ENCODE measurements at regions not wholly inside any gene's neighbourhood (a gene's known extent, or its start where the extent isn't known, plus 50 kb on each side); places are given as distances from the start of the nearest gene placed in this dataset.

DNA sequence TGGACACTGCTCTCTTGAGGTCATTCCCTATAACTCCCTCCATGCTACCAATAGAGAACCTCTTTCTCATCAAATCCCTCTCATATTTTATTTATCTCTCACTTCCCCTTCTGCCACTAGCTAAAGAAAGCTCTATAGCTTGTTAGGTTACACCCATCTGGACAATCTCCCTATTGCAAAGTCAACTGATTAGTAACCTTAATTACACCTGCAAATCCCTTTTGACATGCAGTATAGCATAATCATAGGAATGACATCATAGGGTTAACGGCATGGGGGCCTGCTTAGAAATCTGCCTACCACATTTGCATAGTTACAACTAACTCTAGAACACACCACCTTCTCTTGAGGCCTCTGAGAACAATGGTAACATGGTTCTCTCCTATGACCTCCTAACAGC is 181.2 kb downstream of the EMP1 start:
- peaks cover 5% of the 10 kb centered on the region for H3K27me3 Mint-ChIP-seq
- H3K4me1 Mint-ChIP-seq (ENCODE audit: low read depth) = no peaks in the 10 kb centered on the region
- H3K9me3 Mint-ChIP-seq (ENCODE audit: low read depth) = no peaks in the 10 kb centered on the region
- H3K27ac Mint-ChIP-seq = no peak overlapping the region
- no peak overlapping the region for H3K4me3 Mint-ChIP-seq
- H3K36me3 Mint-ChIP-seq = no peaks in the 10 kb centered on the region

DNA sequence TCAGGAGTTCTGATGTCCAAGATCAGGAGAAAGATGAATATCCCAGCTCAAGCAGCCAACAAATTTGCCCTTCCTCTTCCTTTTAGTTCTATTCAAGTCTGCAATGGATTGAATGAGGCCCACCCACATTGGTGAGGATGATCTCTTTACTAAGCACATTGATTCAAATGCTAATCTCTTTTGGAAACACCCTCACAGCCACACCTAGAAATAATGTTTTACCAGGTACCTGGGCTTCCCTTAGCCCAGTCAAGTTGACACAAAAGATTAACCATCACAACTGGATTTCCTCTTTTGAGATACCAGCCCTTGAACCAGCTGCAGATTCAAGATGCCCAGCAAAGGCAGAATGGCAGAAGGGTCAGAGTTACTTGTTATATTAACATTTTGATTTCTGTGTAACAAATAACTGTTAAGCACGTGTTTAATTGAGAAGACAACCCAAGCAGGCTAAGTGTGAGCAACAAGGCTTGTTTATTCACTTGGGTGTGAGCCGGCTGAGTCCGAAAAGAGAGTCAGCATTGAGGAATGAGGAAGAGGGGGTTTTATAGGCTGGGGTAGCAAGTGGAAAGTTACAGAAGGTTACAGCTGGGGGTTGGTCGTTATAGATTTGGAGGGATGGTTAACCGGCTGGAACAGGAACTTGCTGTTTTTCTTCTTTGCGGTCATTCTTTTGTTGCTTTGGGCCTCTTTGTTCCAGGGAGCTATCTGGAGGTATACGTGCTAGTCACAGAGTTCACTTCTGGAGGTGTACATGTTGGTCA is 180.3 kb downstream of the EMP1 start:
- Mint-ChIP-seq H3K4me3 (no peak overlapping the region), H3K36me3 (no peaks in the 10 kb centered on the region), H3K9me3 (ENCODE audit: low read depth) (no peaks in the 10 kb centered on the region), H3K4me1 (ENCODE audit: low read depth) (no peaks in the 10 kb centered on the region), H3K27me3 (peaks cover 6% of the 10 kb centered on the region), H3K27ac (no peak overlapping the region)

DNA sequence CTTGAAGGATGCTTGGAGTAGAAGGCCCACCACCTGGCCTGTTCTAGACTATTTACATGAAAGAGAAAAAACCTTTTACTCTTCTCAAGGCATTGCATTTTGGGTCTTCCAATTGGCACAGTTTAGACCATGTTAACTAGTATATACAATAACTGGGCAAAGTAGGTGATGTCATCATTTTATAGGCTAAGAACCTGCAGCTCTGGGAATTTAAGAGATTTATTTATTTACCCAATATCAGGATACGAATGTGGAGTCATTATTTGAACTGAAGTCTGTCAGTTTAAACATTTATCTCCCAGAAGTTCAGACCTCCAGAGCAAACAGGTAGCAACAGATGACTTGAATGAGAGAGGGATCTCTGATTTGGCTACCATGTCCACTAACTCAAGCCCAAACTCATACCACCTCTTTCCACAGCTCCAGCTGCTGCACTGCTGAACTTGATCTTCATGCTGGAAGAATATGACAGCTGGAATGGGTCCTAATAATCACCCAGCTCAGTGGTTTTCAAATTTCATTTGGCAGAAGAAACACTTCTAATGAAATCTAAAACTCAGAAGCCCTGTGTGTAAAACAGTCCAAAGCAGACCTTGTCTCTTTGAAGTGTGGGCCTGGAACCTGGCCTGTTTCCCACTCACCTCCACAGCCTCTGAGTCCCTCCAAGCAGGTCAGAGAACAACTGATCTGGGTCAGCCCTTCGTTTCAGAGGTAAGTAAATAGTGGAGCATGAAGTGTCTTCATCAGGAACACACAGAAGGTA is 179.2 kb downstream of the EMP1 start:
- Mint-ChIP-seq H3K9me3 (ENCODE audit: low read depth) (no peaks in the 10 kb centered on the region), H3K27me3 (peaks cover 6% of the 10 kb centered on the region), H3K4me3 (no peak overlapping the region), H3K36me3 (no peaks in the 10 kb centered on the region), H3K27ac (no peak overlapping the region), H3K4me1 (ENCODE audit: low read depth) (no peaks in the 10 kb centered on the region)

DNA sequence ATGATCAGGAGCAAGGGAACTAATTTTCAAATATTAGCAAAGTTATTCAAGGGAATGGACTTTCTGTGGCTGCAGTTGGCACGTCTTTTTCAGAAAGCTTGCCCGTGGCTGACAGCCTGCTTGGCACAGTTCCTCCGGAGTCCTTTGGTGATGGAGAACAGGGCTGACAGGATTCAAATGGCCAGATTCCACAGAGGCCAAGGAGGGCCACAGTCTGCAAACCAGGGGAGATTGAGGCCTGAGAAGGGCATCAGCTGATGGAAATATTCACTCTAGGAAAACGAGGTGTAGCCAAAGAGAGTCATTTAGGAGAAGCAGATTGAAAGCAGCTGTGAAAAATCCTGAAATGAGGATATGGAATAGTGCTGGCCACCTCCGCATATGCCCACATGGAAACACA is 178.3 kb downstream of the EMP1 start:
- Mint-ChIP-seq H3K4me1 (ENCODE audit: low read depth) (no peaks in the 10 kb centered on the region), H3K27me3 (peaks cover 6% of the 10 kb centered on the region), H3K4me3 (no peak overlapping the region), H3K9me3 (ENCODE audit: low read depth) (no peaks in the 10 kb centered on the region), H3K36me3 (no peaks in the 10 kb centered on the region), H3K27ac (no peak overlapping the region)

DNA sequence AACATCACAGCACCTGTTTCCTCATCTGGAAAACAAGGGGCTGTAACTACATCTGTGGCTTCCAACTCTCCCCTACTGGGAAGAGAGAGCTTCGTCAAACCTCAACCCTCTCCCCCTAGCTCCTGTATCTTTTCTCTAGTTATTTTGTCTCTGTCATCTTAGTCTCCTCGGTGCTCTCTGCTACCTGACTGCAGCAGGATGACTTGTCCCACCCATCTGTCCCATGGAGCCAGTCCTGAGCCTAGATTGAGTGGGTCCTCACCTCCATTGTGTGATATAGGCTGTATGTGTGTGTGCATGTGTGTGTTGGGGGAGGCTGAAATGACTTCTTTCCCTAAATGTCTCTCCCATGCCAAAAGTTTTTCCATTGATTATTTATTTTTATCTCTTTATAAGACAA is 177.3 kb downstream of the EMP1 start:
- H3K27me3 Mint-ChIP-seq = peaks cover 6% of the 10 kb centered on the region
- no peak overlapping the region for H3K4me3 Mint-ChIP-seq

GRCh38 chr12:13373131-13373530 is 176.6 kb downstream of the EMP1 start:
- Mint-ChIP-seq H3K36me3 (no peaks in the 10 kb centered on the region), H3K4me1 (ENCODE audit: low read depth) (no peaks in the 10 kb centered on the region), H3K4me3 (no peak overlapping the region), H3K27me3 (peaks cover 6% of the 10 kb centered on the region), H3K9me3 (ENCODE audit: low read depth) (no peaks in the 10 kb centered on the region), H3K27ac (no peak overlapping the region)

More for the DNA sequence above, 177.3 kb downstream of the EMP1 start:
- H3K4me1 Mint-ChIP-seq (ENCODE audit: low read depth) = no peaks in the 10 kb centered on the region
- no peaks in the 10 kb centered on the region for H3K36me3 Mint-ChIP-seq
- H3K27ac Mint-ChIP-seq = no peak overlapping the region
- no peaks in the 10 kb centered on the region for H3K9me3 Mint-ChIP-seq (ENCODE audit: low read depth)

DNA sequence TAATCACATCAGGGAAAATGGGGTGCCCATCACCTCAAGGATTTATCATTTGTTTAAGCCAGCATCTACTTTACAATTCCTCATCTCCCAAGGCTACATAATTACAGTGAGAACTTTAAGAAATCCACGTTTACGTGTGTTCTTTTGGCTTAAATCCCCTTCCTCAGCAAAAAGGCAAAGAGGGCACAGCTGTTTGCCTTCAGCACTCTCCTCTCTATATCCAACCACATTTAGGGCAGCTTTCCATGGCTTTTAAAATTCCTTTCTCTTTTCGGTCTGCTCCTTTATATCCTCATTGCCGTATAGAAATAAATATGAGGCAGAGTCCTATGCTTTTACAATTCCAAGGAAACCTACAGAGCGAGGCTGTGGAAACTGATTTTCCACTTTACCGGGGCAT is 175.9 kb downstream of the EMP1 start:
- H3K36me3 Mint-ChIP-seq = no peaks in the 10 kb centered on the region
- no peak overlapping the region for H3K27ac Mint-ChIP-seq
- H3K27me3 Mint-ChIP-seq = peaks cover 6% of the 10 kb centered on the region
- H3K4me1 Mint-ChIP-seq (ENCODE audit: low read depth) = no peaks in the 10 kb centered on the region
- no peak overlapping the region for H3K4me3 Mint-ChIP-seq
- H3K9me3 Mint-ChIP-seq (ENCODE audit: low read depth) = no peaks in the 10 kb centered on the region

DNA sequence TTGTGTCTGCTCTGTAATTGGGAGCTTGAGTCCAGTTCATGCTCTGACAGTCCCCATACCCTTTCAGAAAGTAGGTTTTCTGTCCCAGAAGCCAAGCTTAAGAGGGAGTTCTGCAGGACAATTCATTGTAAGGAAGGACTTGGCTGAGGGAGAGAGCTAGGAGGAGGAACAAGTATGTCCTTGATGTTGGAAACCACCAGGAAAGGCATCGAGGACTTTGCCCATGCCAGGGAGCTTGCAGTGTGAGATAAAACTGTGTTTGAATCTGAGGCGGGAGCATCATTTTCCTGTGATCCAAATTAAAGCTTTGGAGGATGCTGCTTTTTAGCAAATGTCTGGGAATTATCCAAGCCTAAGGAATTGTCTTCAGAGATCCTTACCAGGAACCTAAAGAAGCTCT is 175.3 kb downstream of the EMP1 start:
- H3K36me3 Mint-ChIP-seq = no peaks in the 10 kb centered on the region
- no peak overlapping the region for H3K4me3 Mint-ChIP-seq
- no peak overlapping the region for H3K27ac Mint-ChIP-seq
- H3K4me1 Mint-ChIP-seq (ENCODE audit: low read depth) = no peaks in the 10 kb centered on the region
- no peaks in the 10 kb centered on the region for H3K9me3 Mint-ChIP-seq (ENCODE audit: low read depth)
- H3K27me3 Mint-ChIP-seq = peaks cover 8% of the 10 kb centered on the region

DNA sequence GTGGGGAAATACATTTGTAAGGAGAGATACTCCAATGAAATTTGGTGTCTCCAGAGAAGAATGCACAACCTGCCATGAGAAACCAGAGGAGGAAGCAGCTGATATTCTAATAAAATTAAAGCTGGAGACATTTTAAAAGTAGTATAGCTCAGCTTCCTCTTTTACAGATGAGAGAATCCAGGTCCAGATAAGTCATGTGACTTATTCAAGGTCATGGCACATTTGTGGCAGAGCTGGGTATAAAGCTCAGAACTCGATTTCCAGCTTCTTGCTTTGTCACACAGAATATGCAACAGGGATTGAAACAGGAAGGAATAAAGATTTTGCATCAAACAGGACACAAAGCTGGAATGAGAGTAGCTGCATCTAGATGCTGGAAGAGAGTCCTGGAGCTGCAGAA is 174.8 kb downstream of the EMP1 start:
- H3K9me3 Mint-ChIP-seq (ENCODE audit: low read depth) = no peaks in the 10 kb centered on the region
- H3K4me3 Mint-ChIP-seq = no peak overlapping the region
- no peaks in the 10 kb centered on the region for H3K36me3 Mint-ChIP-seq
- H3K4me1 Mint-ChIP-seq (ENCODE audit: low read depth) = no peaks in the 10 kb centered on the region
- no peak overlapping the region for H3K27ac Mint-ChIP-seq
- H3K27me3 Mint-ChIP-seq = peaks cover 8% of the 10 kb centered on the region

DNA sequence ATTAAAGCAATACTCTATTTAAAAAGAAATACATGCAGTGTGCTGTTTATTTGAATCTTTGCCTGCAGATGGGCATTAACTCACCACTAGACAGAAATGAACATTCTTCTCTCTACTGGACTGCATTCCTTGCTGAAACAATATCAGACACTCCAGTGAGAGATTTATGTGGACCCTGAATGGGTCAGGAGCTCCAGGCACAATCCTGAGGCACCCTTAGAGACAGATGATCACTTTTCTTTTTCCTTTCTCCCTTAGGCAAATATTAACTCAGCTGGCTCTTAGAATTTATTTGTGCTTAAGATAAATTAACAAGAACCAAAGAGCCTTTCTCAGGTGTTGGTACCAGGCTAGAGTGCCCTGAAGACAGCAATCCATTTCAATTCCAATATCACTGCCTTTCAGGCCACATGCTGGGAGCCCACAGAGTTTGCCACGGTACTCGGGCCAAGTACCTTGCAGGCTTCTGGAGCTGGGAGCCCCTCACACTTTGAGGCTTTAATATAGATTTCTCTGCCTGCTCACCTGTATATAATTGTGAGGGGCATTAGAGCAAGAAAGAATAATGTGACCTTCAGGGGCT is 173.0 kb downstream of the EMP1 start:
- Mint-ChIP-seq H3K9me3 (ENCODE audit: low read depth) (no peaks in the 10 kb centered on the region), H3K27ac (no peak overlapping the region), H3K4me3 (no peak overlapping the region), H3K4me1 (ENCODE audit: low read depth) (no peaks in the 10 kb centered on the region), H3K27me3 (peaks cover 8% of the 10 kb centered on the region), H3K36me3 (no peaks in the 10 kb centered on the region)

DNA sequence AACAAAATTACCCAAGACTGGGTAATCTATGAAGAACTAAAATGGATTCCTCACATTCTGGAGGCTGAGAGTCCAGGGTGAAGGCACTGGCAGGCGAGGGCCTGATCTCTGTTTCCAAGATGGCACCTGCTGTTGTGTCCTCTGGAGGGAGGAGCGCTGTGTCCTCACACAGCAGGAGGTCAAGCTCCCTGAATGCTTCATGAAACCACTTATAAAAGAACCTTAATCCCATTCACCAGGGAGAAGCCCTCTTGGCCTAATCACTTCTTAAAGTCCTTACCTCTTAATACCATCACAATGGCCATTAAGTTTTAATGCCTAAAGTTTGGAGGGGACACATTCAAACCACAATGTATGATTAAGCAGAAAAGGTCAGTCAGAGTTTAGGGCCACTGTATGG is 172.4 kb downstream of the EMP1 start:
- H3K27ac Mint-ChIP-seq = no peak overlapping the region
- H3K9me3 Mint-ChIP-seq (ENCODE audit: low read depth) = no peaks in the 10 kb centered on the region
- no peaks in the 10 kb centered on the region for H3K36me3 Mint-ChIP-seq
- no peaks in the 10 kb centered on the region for H3K4me1 Mint-ChIP-seq (ENCODE audit: low read depth)
- no peak overlapping the region for H3K4me3 Mint-ChIP-seq
- H3K27me3 Mint-ChIP-seq = peaks cover 8% of the 10 kb centered on the region

GRCh38 chr12:13368431-13368830 is 171.9 kb downstream of the EMP1 start:
- no peaks in the 10 kb centered on the region for H3K9me3 Mint-ChIP-seq (ENCODE audit: low read depth)
- no peaks in the 10 kb centered on the region for H3K36me3 Mint-ChIP-seq
- no peak overlapping the region for H3K27ac Mint-ChIP-seq
- H3K4me3 Mint-ChIP-seq = no peak overlapping the region
- peaks cover 7% of the 10 kb centered on the region for H3K27me3 Mint-ChIP-seq
- H3K4me1 Mint-ChIP-seq (ENCODE audit: low read depth) = no peaks in the 10 kb centered on the region

GRCh38 chr12:13367973-13368372 is 171.4 kb downstream of the EMP1 start:
- Mint-ChIP-seq H3K27ac (no peak overlapping the region), H3K4me1 (ENCODE audit: low read depth) (no peaks in the 10 kb centered on the region), H3K27me3 (peaks cover 7% of the 10 kb centered on the region), H3K36me3 (no peaks in the 10 kb centered on the region), H3K9me3 (ENCODE audit: low read depth) (no peaks in the 10 kb centered on the region), H3K4me3 (no peak overlapping the region)

- Mint-ChIP-seq H3K27ac (no peak overlapping the region), H3K27me3 (peaks cover 12% of the 10 kb centered on the region), H3K4me3 (no peak overlapping the region), H3K4me1 (ENCODE audit: low read depth) (no peaks in the 10 kb centered on the region), H3K36me3 (no peaks in the 10 kb centered on the region), H3K9me3 (ENCODE audit: low read depth) (no peaks in the 10 kb centered on the region)
These were observed 169.3 kb downstream of the EMP1 start for GRCh38 chr12:13365748-13366366.

DNA sequence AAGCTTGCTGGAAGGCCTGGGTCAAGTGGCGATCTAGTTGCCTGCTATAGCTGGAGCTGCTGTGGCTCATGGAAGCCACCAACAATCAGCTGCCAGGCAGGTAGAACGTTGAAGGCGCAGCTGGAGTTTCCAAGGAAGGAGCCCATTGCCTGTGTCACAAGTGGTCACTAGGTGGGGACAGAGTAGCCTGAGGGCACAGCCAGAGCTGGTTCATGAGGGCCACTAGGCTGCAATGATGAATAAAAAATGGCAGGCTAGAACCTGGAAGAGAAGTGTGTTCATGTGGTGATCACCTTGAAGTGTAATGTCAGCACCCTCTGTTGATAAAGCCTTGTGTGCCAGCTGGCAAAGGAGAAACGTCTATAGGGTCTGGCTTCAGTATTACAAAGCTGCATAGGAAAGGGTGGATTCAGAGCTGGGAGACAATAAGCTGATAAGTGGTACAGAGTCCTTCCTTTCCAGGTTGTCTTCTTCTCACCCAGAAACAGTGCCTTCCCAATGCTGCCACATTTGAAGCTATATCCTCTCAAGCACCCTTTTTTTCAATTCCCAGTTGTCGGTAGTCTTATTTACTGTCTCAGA is 165.8 kb downstream of the EMP1 start:
- Mint-ChIP-seq H3K36me3 (no peaks in the 10 kb centered on the region), H3K4me1 (ENCODE audit: low read depth) (no peaks in the 10 kb centered on the region)

More for the DNA sequence above, 165.8 kb downstream of the EMP1 start:
- no peaks in the 10 kb centered on the region for H3K9me3 Mint-ChIP-seq (ENCODE audit: low read depth)
- no peak overlapping the region for H3K4me3 Mint-ChIP-seq
- no peak overlapping the region for H3K27ac Mint-ChIP-seq
- H3K27me3 Mint-ChIP-seq = peaks cover 20% of the 10 kb centered on the region
